PC-3 (cell line): ENCODE measurements at regions not wholly inside any gene's neighbourhood (a gene's known extent, or its start where the extent isn't known, plus 50 kb on each side); places are given as distances from the start of the nearest gene placed in this dataset.
A peak's percentile ranks its signal among the peaks of the same experiment; 100 is the strongest.

Experiments
- ATAC-seq: fragments of 200-7000 bp; cut with Tn5 transposase; 2 replicates; pipeline ENCODE4 v1.9.1; 2020; ENCODE audit warnings: mild to moderate bottlenecking, moderate library complexity
- BruUV-seq: library from RNA; stranded (reverse); fragments of 400-500 nt; replicated peaks from 2 replicates; lab custom pipeline; 2021; lab: Mats Ljungman, UMichigan
- CTCF ChIA-PET: fragments of 300-600 bp; sonication (Branson Sonifier 250); formaldehyde crosslinking; loops from one replicate; lab custom pipeline; 2022; ENCODE audit warnings: antibody characterized with exemption; lab: Charles Lee
- POLR2A ChIA-PET: fragments of 300-600 bp; sonication (Branson Sonifier 250); formaldehyde crosslinking; loops from one replicate; lab custom pipeline; 2022; ENCODE audit warnings: antibody characterized with exemption; ENCODE audit not compliant: unreplicated experiment; lab: Charles Lee
- DNase-seq: peaks from one replicate; pipeline ENCODE4 v3.0.0-alpha.2; 2015
- H2AFZ ChIP-seq: fragments of 300-600 bp; sonication (generic); 2 replicates; pipeline ENCODE4 v1.6.0; 2016; ENCODE audit warnings: antibody characterized with exemption, low read length
- H3F3A ChIP-seq: fragments of 300-600 bp; sonication (generic); one replicate; pipeline ENCODE4 v1.6.0; 2017; ENCODE audit warnings: antibody characterized with exemption, low read length, control low read depth, mild to moderate bottlenecking; ENCODE audit not compliant: unreplicated experiment
- H3K27ac ChIP-seq: fragments of 300-600 bp; sonication (generic); 2 replicates; pipeline ENCODE4 v1.5.1; 2016; ENCODE audit warnings: mild to moderate bottlenecking, low read length
- H3K27me3 ChIP-seq: fragments of 300-600 bp; sonication (generic); 2 replicates; pipeline ENCODE4 v1.6.1; 2016; ENCODE audit warnings: low read length, mixed read lengths
- H3K36me3 ChIP-seq: fragments of 300-600 bp; sonication (generic); 2 replicates; pipeline ENCODE4 v1.6.1; 2016; ENCODE audit warnings: low read depth, mixed run types, low read length, mixed read lengths
- H3K4me1 ChIP-seq: fragments of 300-600 bp; sonication (generic); 2 replicates; pipeline ENCODE4 v1.5.1; 2016; ENCODE audit warnings: low read length; ENCODE audit not compliant: insufficient read depth
- H3K4me2 ChIP-seq: fragments of 300-600 bp; sonication (generic); 2 replicates; pipeline ENCODE4 v1.6.0; 2016; ENCODE audit warnings: low read length
- H3K4me3 ChIP-seq: fragments of 300-600 bp; sonication (generic); 2 replicates; pipeline ENCODE4 v1.5.1; 2016; ENCODE audit warnings: mild to moderate bottlenecking, low read length, mixed read lengths
- H3K79me2 ChIP-seq: fragments of 300-600 bp; sonication (generic); 2 replicates; pipeline ENCODE4 v1.6.1; 2017; ENCODE audit warnings: low read length, mixed read lengths
- H3K9ac ChIP-seq: fragments of 300-600 bp; sonication (generic); 2 replicates; pipeline ENCODE4 v1.6.0; 2016; ENCODE audit warnings: mild to moderate bottlenecking, low read length
- H3K9me2 ChIP-seq: fragments of 300-600 bp; sonication (generic); replicated peaks from 2 replicates; pipeline ENCODE4 v1.6.1; 2016; ENCODE audit warnings: mixed run types, low read length, mixed read lengths
- H3K9me3 ChIP-seq: fragments of 300-600 bp; sonication (generic); 2 replicates; pipeline ENCODE4 v1.6.1; 2016; ENCODE audit warnings: low read length, mixed read lengths
- H4K20me1 ChIP-seq: fragments of 300-600 bp; sonication (generic); 2 replicates; pipeline ENCODE4 v1.6.1; 2016; ENCODE audit warnings: low read length, mixed read lengths
- EZH2 ChIP-seq: fragments of 300-600 bp; sonication (generic); IDR thresholded peaks from one replicate; pipeline ENCODE4 v1.6.1; 2017; ENCODE audit warnings: antibody characterized with exemption, mild to moderate bottlenecking, low read length; ENCODE audit not compliant: unreplicated experiment
- EZH2phosphoT487 ChIP-seq: fragments of 300-600 bp; sonication (generic); IDR thresholded peaks from 2 replicates; pipeline ENCODE4 v1.6.1; 2018; ENCODE audit warnings: mild to moderate bottlenecking, antibody characterized with exemption, low read length, borderline replicate concordance
- intact Hi-C: fragments of 100-400 bp; cut with micrococcal nuclease; formaldehyde crosslinking; loops from 2 replicates; pipeline ENCODE4 v1.9.0; 2023
- TF ChIP-seq, protein P1 (sequence below): fragments of 300-600 bp; sonication (generic); conservative IDR thresholded peaks from 2 replicates; pipeline ENCODE4 v1.5.1; 2017; ENCODE audit warnings: antibody characterized with exemption, low read depth, mild to moderate bottlenecking, low read length

DNA sequence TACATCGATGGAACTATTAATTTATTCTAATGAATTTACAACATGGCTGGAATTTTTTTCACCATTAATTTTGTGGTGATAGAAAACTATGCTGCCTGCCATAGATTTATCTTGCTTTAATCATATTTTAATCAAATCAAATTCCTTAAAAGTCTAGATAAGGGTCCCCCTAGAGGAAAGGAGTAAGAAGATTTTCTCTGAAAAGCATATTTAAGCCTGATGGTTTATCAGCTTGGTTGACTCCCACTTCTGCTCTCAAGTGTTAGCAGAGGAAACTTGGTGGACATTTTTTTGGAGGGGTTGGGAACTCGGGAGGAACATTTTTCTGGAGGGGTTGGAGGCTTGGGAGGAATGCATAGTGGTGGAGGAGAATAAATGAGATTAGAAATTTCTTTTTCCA lies 253.3 kb downstream of the KCNRG start:
- Histone ChIP-seq H3K36me3 (no peaks in the 10 kb centered on the region), H3K9me2 (no peaks in the 10 kb centered on the region), H3F3A (no peaks in the 10 kb centered on the region), H3K4me1 (no peaks in the 10 kb centered on the region; the same call in 1 of the 2 replicates), H3K27ac (no peak overlapping the region), H4K20me1 (no peaks in the 10 kb centered on the region), H3K9ac (no peak overlapping the region), H3K4me2 (no peak overlapping the region), H3K4me3 (no peak overlapping the region), H3K27me3 (no peaks in the 10 kb centered on the region), H2AFZ (no peak overlapping the region), H3K79me2 (no peaks in the 10 kb centered on the region), H3K9me3 (no peaks in the 10 kb centered on the region)
- ChIA-PET POLR2A (no interaction called here), CTCF (no interaction called here)
- TF ChIP-seq EZH2phosphoT487 (no peak), EZH2 (no peak)
- TF ChIP-seq, protein P1, sequence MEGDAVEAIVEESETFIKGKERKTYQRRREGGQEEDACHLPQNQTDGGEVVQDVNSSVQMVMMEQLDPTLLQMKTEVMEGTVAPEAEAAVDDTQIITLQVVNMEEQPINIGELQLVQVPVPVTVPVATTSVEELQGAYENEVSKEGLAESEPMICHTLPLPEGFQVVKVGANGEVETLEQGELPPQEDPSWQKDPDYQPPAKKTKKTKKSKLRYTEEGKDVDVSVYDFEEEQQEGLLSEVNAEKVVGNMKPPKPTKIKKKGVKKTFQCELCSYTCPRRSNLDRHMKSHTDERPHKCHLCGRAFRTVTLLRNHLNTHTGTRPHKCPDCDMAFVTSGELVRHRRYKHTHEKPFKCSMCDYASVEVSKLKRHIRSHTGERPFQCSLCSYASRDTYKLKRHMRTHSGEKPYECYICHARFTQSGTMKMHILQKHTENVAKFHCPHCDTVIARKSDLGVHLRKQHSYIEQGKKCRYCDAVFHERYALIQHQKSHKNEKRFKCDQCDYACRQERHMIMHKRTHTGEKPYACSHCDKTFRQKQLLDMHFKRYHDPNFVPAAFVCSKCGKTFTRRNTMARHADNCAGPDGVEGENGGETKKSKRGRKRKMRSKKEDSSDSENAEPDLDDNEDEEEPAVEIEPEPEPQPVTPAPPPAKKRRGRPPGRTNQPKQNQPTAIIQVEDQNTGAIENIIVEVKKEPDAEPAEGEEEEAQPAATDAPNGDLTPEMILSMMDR = peak; percentile 40; the same call in 1 of the 2 replicates
- ATAC-seq (no peak), DNase-seq (no peak)
- no TSS peak for BruUV-seq
- intact Hi-C loops = loop anchor here (1.0 kb wide), 1 partner anchor 98 kb away; no protein-coding TSS in a partner anchor

DNA sequence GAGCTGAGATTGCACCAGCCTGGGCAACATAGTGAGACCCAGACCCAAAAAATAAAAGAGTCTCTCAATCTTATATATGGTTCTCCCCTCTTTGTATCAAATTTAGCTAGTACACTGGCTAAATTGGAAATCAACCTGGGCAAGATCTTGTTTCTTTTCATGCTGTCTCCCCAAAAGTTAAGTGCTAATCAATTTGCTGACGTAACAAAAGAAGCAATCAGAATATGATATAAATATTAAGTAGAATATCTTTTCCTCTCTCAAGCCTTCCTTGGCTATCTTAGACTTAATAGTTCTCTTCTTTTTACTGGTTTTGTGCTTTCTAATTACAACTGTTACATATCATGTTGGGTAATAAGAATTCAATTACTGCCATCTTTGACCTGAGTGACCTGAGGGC lies 258.9 kb downstream of the KCNRG start:
- Histone ChIP-seq H3K36me3 (no peaks in the 10 kb centered on the region), H2AFZ (no peak overlapping the region), H3F3A (no peaks in the 10 kb centered on the region), H3K4me2 (no peak overlapping the region), H3K9me2 (no peaks in the 10 kb centered on the region), H3K27me3 (no peaks in the 10 kb centered on the region), H3K9ac (no peak overlapping the region), H3K79me2 (no peaks in the 10 kb centered on the region), H3K27ac (no peak overlapping the region), H4K20me1 (no peaks in the 10 kb centered on the region), H3K4me3 (no peak overlapping the region), H3K9me3 (no peaks in the 10 kb centered on the region), H3K4me1 (no peaks in the 10 kb centered on the region)
- ATAC-seq = no peak
- no peak for DNase-seq
- no peak for TF ChIP-seq EZH2phosphoT487
- TF ChIP-seq EZH2 = no peak
- TF ChIP-seq, protein P1 = no peak
- BruUV-seq = no TSS peak
- POLR2A ChIA-PET = no interaction called here
- intact Hi-C loops = no loop called here
- CTCF ChIA-PET = no interaction called here

DNA sequence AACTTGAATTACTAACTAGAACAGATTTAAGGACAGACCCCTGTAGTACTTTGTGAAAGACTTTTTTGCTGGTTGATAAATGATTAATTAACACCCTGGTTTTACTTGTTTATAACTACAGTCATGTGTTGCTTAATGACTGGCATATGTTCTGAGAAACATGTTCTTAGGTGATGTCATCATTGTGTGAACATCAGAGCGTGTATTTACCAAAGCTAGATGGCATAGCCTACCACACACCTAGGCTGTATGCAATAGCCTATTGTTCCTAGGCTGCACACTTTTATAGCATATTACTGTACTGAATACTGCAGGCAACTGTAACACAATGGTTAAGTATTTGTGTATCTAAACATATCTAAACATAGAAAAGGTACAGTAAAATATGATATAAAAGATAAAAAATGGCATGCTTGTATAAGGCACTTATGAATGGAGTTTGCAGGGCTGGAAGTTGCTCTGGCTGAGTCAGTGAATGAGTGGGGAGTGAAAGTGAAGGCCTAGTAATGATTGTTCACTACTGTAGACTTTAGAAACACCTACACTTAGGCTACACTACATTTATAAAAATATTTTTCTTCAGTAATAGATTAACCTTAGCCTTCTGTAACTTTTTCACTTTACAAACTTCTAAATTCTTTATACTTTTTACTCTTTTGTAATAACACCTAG lies 260.3 kb downstream of the KCNRG start:
- Histone ChIP-seq H4K20me1 (no peaks in the 10 kb centered on the region), H3K9me2 (no peaks in the 10 kb centered on the region), H3K4me1 (no peaks in the 10 kb centered on the region), H3K9ac (no peak overlapping the region), H3K79me2 (no peaks in the 10 kb centered on the region), H3K27me3 (no peaks in the 10 kb centered on the region), H2AFZ (no peak overlapping the region), H3F3A (no peaks in the 10 kb centered on the region), H3K36me3 (no peaks in the 10 kb centered on the region), H3K4me2 (no peak overlapping the region), H3K9me3 (no peaks in the 10 kb centered on the region), H3K27ac (no peak overlapping the region), H3K4me3 (no peak overlapping the region)
- POLR2A ChIA-PET = no interaction called here
- DNase-seq (no peak), ATAC-seq (no peak)
- CTCF ChIA-PET = no interaction called here
- no TSS peak for BruUV-seq
- intact Hi-C loops = no loop called here
- TF ChIP-seq EZH2 (no peak), EZH2phosphoT487 (no peak)
- TF ChIP-seq, protein P1 = no peak
